ENCODE measurements at regions not wholly inside any gene's neighbourhood (a gene's known extent, or its start where the extent isn't known, plus 50 kb on each side); places are given as distances from the start of the nearest gene placed in this dataset.

GRCh38 chr12:13455778-13456144 is 259.2 kb downstream of the EMP1 start:
- no peaks in the 10 kb centered on the region for H3K79me2 ChIP-seq (ENCODE audit: control insufficient read depth, low read length)

GRCh38 chr12:13454991-13455777 is 258.7 kb downstream of the EMP1 start:
- Histone ChIP-seq H3K27ac (ENCODE audit: low read depth, low read length) (no peak overlapping the region), H3K79me2 (ENCODE audit: control insufficient read depth, low read length) (no peaks in the 10 kb centered on the region), H3K4me2 (ENCODE audit: low read length) (no peak overlapping the region), H3K36me3 (ENCODE audit: control insufficient read depth, low read length) (no peaks in the 10 kb centered on the region), H3F3A (ENCODE audit: control insufficient read depth, insufficient read depth) (no peaks in the 10 kb centered on the region), H3K9me2 (replicated peaks; ENCODE audit: control insufficient read depth, low read length) (no peaks in the 10 kb centered on the region), H3K4me1 (ENCODE audit: control insufficient read depth, low read length) (no peaks in the 10 kb centered on the region), H3K27me3 (ENCODE audit: control insufficient read depth, low read length) (no peaks in the 10 kb centered on the region), H3K4me3 (ENCODE audit: low read length) (no peak overlapping the region), H4K20me1 (ENCODE audit: control insufficient read depth, insufficient read depth, low read depth, low read length) (no peaks in the 10 kb centered on the region), H3K9me3 (ENCODE audit: control insufficient read depth, insufficient read depth, low read length) (no peaks in the 10 kb centered on the region)
- TF ChIP-seq EZH2phosphoT487 (IDR thresholded peaks at IDR 0.05; ENCODE audit: borderline replicate concordance, low read length) (no peak), CTCF (IDR thresholded peaks at IDR 0.05; ENCODE audit: low read depth, low read length, poor library complexity, severe bottlenecking) (no peak)

More at GRCh38 chr12:13455778-13456144, 259.2 kb downstream of the EMP1 start:
- H3K4me1 ChIP-seq (ENCODE audit: control insufficient read depth, low read length): no peaks in the 10 kb centered on the region
- H3K9me2 ChIP-seq (replicated peaks; ENCODE audit: control insufficient read depth, low read length): no peaks in the 10 kb centered on the region
- H3K36me3 ChIP-seq (ENCODE audit: control insufficient read depth, low read length): no peaks in the 10 kb centered on the region
- H3K4me3 ChIP-seq (ENCODE audit: low read length): no peak overlapping the region
- TF ChIP-seq EZH2phosphoT487 (IDR thresholded peaks at IDR 0.05; ENCODE audit: borderline replicate concordance, low read length) (no peak), CTCF (IDR thresholded peaks at IDR 0.05; ENCODE audit: low read depth, low read length, poor library complexity, severe bottlenecking) (no peak)
- no peaks in the 10 kb centered on the region for H3F3A ChIP-seq (ENCODE audit: control insufficient read depth, insufficient read depth)
- H3K9me3 ChIP-seq (ENCODE audit: control insufficient read depth, insufficient read depth, low read length): no peaks in the 10 kb centered on the region
- no peaks in the 10 kb centered on the region for H4K20me1 ChIP-seq (ENCODE audit: control insufficient read depth, insufficient read depth, low read depth, low read length)
- H3K27ac ChIP-seq (ENCODE audit: low read depth, low read length): no peak overlapping the region
- no peak overlapping the region for H3K4me2 ChIP-seq (ENCODE audit: low read length)
- no peaks in the 10 kb centered on the region for H3K27me3 ChIP-seq (ENCODE audit: control insufficient read depth, low read length)

- Histone ChIP-seq H3K36me3 (ENCODE audit: control insufficient read depth, low read length) (no peaks in the 10 kb centered on the region), H3K9me3 (ENCODE audit: control insufficient read depth, insufficient read depth, low read length) (no peaks in the 10 kb centered on the region), H3K9me2 (replicated peaks; ENCODE audit: control insufficient read depth, low read length) (no peaks in the 10 kb centered on the region), H3K4me1 (ENCODE audit: control insufficient read depth, low read length) (no peaks in the 10 kb centered on the region), H3K27me3 (ENCODE audit: control insufficient read depth, low read length) (no peaks in the 10 kb centered on the region), H3K4me2 (ENCODE audit: low read length) (no peak overlapping the region), H3K4me3 (ENCODE audit: low read length) (no peak overlapping the region), H3F3A (ENCODE audit: control insufficient read depth, insufficient read depth) (no peaks in the 10 kb centered on the region), H4K20me1 (ENCODE audit: control insufficient read depth, insufficient read depth, low read depth, low read length) (no peaks in the 10 kb centered on the region), H3K27ac (ENCODE audit: low read depth, low read length) (no peak overlapping the region), H3K79me2 (ENCODE audit: control insufficient read depth, low read length) (no peaks in the 10 kb centered on the region)
- TF ChIP-seq EZH2phosphoT487 (IDR thresholded peaks at IDR 0.05; ENCODE audit: borderline replicate concordance, low read length) (no peak), CTCF (IDR thresholded peaks at IDR 0.05; ENCODE audit: low read depth, low read length, poor library complexity, severe bottlenecking) (no peak)
These were observed 256.5 kb downstream of the EMP1 start for GRCh38 chr12:13452955-13453570.
